Choroid plexus epithelial cell (primary cell): ENCODE measurements at regions not wholly inside any gene's neighbourhood (a gene's known extent, or its start where the extent isn't known, plus 50 kb on each side); places are given as distances from the start of the nearest gene placed in this dataset.
A peak's percentile ranks its signal among the peaks of the same experiment; 100 is the strongest.
"Not testable (repeated sequence)": the region's sequence is repeated elsewhere in the genome, so short reads cannot be mapped to it uniquely, and the experiment has no call there.

Source experiments
- DNase-seq: peaks from one replicate; pipeline ENCODE4 v3.0.0-alpha.2; 2010; ENCODE audit warnings: low read depth
- H3K4me3 ChIP-seq: 2 replicates; pipeline ENCODE4 v1.5.1; 2011; ENCODE audit warnings: low read depth, mild to moderate bottlenecking, control low read depth, low read length, moderate library complexity
- CTCF ChIP-seq: conservative IDR thresholded peaks from 2 replicates; pipeline ENCODE4 v1.5.1; 2011; ENCODE audit warnings: low read depth, mild to moderate bottlenecking, control low read depth, inconsistent platforms, low read length, moderate library complexity

GRCh38 chr1:195735140-195735539, 873.1 kb downstream of the KCNT2 start:
- no peak overlapping the region for H3K4me3 ChIP-seq
- DNase-seq = no peak
- TF ChIP-seq CTCF = no peak

GRCh38 chr1:195733826-195734225, 874.4 kb downstream of the KCNT2 start:
- peak; percentile 40 for DNase-seq
- no peak overlapping the region for H3K4me3 ChIP-seq
- TF ChIP-seq CTCF = peak; percentile 62

GRCh38 chr1:195733408-195733807, 874.8 kb downstream of the KCNT2 start:
- H3K4me3 ChIP-seq = no peak overlapping the region
- no peak for TF ChIP-seq CTCF
- no peak for DNase-seq

- TF ChIP-seq CTCF = no peak
- no peak overlapping the region for H3K4me3 ChIP-seq
Observed at GRCh38 chr1:195731385-195731784, 876.9 kb downstream of the KCNT2 start.

GRCh38 chr1:195723796-195724194, 884.4 kb downstream of the KCNT2 start:
- no peak overlapping the region for H3K4me3 ChIP-seq
- TF ChIP-seq CTCF = no peak
- DNase-seq = no peak

More at GRCh38 chr1:195731385-195731784, 876.9 kb downstream of the KCNT2 start:
- no peak for DNase-seq

- not testable (repeated sequence) for H3K4me3 ChIP-seq, DNase-seq
Observed at GRCh38 chr1:195722852-195723795, 885.1 kb downstream of the KCNT2 start.

- not testable (repeated sequence) for DNase-seq, H3K4me3 ChIP-seq
Observed at GRCh38 chr1:195722146-195722545, 886.1 kb downstream of the KCNT2 start.
